Liver (tissue), 3 donors: ENCODE measurements at regions not wholly inside any gene's neighbourhood (a gene's known extent, or its start where the extent isn't known, plus 50 kb on each side); places are given as distances from the start of the nearest gene placed in this dataset.

ENCODE experiments used
- ATF3 ChIP-seq: IDR thresholded peaks from 2 replicates; pipeline ENCODE4 v1.6.1; 2016; ENCODE audit warnings: antibody characterized with exemption
- CTCF ChIP-seq: fragments of 150-350 bp; IDR thresholded peaks from 2 replicates; pipeline ENCODE4 v1.5.1; 2017; ENCODE audit warnings: improper control_type of control experiment, low read depth, low read length; ENCODE audit not compliant: missing input control
- EGR1 ChIP-seq, 2 donors: IDR thresholded peaks; 2 replicates each; pipeline ENCODE4 v1.6.1; 2016 to 2018; ENCODE audit warnings: antibody characterized with exemption in 2 of 2, low read depth in 2 of 2
- FOXA1 ChIP-seq: IDR thresholded peaks from 2 replicates; pipeline ENCODE4 v1.6.1; 2016; ENCODE audit warnings: antibody characterized with exemption
- HNF4A ChIP-seq, 2 donors: conservative IDR thresholded peaks; 2 replicates each; pipeline ENCODE4 v1.6.1; 2016; ENCODE audit warnings: antibody characterized with exemption in 2 of 2, mild to moderate bottlenecking in 2 of 2
- HNF4G ChIP-seq: IDR thresholded peaks from 2 replicates; pipeline ENCODE4 v1.6.1; 2016; ENCODE audit warnings: antibody characterized with exemption
- JUND ChIP-seq, 2 donors: IDR thresholded peaks; 2 replicates each; pipeline ENCODE4 v1.6.1; 2016; ENCODE audit warnings: antibody characterized with exemption in 2 of 2
- RAD21 ChIP-seq, 2 donors: IDR thresholded peaks; 2 replicates each; pipeline ENCODE4 v1.6.1; 2016; ENCODE audit warnings: antibody characterized with exemption in 2 of 2, mild to moderate bottlenecking in 2 of 2
- REST ChIP-seq: IDR thresholded peaks from 2 replicates; pipeline ENCODE4 v1.6.1; 2016; ENCODE audit warnings: antibody characterized with exemption, mild to moderate bottlenecking
- RXRA ChIP-seq, 2 donors: IDR thresholded peaks; 2 replicates each; pipeline ENCODE4 v1.6.1; 2017 to 2018; ENCODE audit warnings: antibody characterized with exemption in 2 of 2, mild to moderate bottlenecking in 1 of 2
- TAF1 ChIP-seq: conservative IDR thresholded peaks from 2 replicates; pipeline ENCODE4 v1.6.1; 2016; ENCODE audit warnings: antibody characterized with exemption, mild to moderate bottlenecking
- YY1 ChIP-seq: IDR thresholded peaks from 2 replicates; pipeline ENCODE4 v1.6.1; 2016; ENCODE audit warnings: antibody characterized with exemption, mild to moderate bottlenecking
- donor health status: healthy.
- donor health status: healthy.

- TF ChIP-seq YY1 (no peak), CTCF (no peak), REST (no peak), HNF4A (conservative IDR thresholded peaks at IDR 0.05) (no peak), RXRA (IDR thresholded peaks at IDR 0.05) (no peak), RAD21 (IDR thresholded peaks at IDR 0.05) (no peak), ATF3 (no peak), HNF4G (no peak), JUND (IDR thresholded peaks at IDR 0.05) (no peak), TAF1 (no peak), EGR1 (IDR thresholded peaks at IDR 0.05; ENCODE audit: low read depth in 2 of 2) (no peak), FOXA1 (no peak)
Measured at GRCh38 chr5:103373597-103374472, 115.3 kb downstream of the MACIR start.
